ENCODE measurements at regions not wholly inside any gene's neighbourhood (a gene's known extent, or its start where the extent isn't known, plus 50 kb on each side); places are given as distances from the start of the nearest gene placed in this dataset.

DNA sequence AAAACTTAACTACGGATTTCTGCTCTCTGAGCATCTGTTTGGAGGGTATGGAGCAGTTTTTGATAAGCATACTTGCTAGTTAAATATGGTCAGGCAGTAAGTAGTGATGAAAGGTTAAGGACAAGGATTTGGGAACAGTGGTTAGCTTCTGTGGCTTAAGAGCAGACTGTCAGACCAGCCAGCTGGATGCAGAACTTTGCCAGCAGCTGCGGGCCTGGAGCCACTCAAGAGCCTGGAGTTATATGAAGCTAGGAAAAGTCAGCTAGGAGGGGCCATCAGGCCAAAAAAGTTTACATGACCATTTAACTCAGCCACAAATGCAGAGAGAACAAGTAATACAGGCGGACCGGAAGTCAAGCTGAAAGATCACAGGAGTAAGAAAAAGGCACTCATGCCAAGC lies 1817.7 kb downstream of the LRRC4C start:
- no peaks in the 10 kb centered on the region for H3K9me3 ChIP-seq (ENCODE audit: control insufficient read depth, insufficient read depth, low read depth, low read length)
- CTCF ChIA-PET = no interaction called here
- H3K27ac ChIP-seq (ENCODE audit: extremely low read depth, low read depth, low read length) = no peak overlapping the region
- no peaks in the 10 kb centered on the region for H3K36me3 ChIP-seq (ENCODE audit: control insufficient read depth in 2 of 2, insufficient read depth in 1 of 2, low read length in 2 of 2)
- H3K4me1 ChIP-seq (ENCODE audit: control insufficient read depth, insufficient read depth, low read length) = no peaks in the 10 kb centered on the region
- H3K4me3 ChIP-seq (ENCODE audit: low read depth, low read length) = no peak overlapping the region
- POLR2A ChIA-PET = no interaction called here
- TF ChIP-seq HOXD13 (CRISPR knock-in tag; IDR thresholded peaks at IDR 0.05; ENCODE audit: borderline replicate concordance) (no peak), ZNF747 (tag by site-specific recombination; IDR thresholded peaks at IDR 0.05) (no peak), KLF7 (tag by site-specific recombination; IDR thresholded peaks at IDR 0.05; ENCODE audit: borderline replicate concordance) (no peak), ZBTB1 (tag by site-specific recombination; IDR thresholded peaks at IDR 0.05) (no peak), ZNF266 (tag by site-specific recombination; IDR thresholded peaks at IDR 0.05; ENCODE audit: low read depth) (no peak), ZEB2 (tag by site-specific recombination; IDR thresholded peaks at IDR 0.05) (no peak), ZBTB20 (tag by site-specific recombination; IDR thresholded peaks at IDR 0.05) (no peak), ZNF335 (tag by site-specific recombination; conservative IDR thresholded peaks at IDR 0.05) (no peak), ZNF660 (tag by site-specific recombination; IDR thresholded peaks at IDR 0.05) (no peak), KLF8 (tag by site-specific recombination; IDR thresholded peaks at IDR 0.05) (no peak), TCF7L2 (IDR thresholded peaks at IDR 0.05; ENCODE audit: borderline replicate concordance, low read depth, low read length) (no peak), ZNF146 (tag by site-specific recombination; IDR thresholded peaks at IDR 0.05) (no peak), ZNF560 (tag by site-specific recombination; IDR thresholded peaks at IDR 0.05; ENCODE audit: borderline replicate concordance) (no peak), SP7 (tag by site-specific recombination; IDR thresholded peaks at IDR 0.05) (no peak), ZNF221 (tag by site-specific recombination; IDR thresholded peaks at IDR 0.05; ENCODE audit: borderline replicate concordance) (no peak), GFI1B (tag by site-specific recombination; IDR thresholded peaks at IDR 0.05) (no peak), ZFP41 (tag by site-specific recombination; IDR thresholded peaks at IDR 0.05; ENCODE audit: borderline replicate concordance) (no peak)
- TF ChIP-seq, protein P1, sequence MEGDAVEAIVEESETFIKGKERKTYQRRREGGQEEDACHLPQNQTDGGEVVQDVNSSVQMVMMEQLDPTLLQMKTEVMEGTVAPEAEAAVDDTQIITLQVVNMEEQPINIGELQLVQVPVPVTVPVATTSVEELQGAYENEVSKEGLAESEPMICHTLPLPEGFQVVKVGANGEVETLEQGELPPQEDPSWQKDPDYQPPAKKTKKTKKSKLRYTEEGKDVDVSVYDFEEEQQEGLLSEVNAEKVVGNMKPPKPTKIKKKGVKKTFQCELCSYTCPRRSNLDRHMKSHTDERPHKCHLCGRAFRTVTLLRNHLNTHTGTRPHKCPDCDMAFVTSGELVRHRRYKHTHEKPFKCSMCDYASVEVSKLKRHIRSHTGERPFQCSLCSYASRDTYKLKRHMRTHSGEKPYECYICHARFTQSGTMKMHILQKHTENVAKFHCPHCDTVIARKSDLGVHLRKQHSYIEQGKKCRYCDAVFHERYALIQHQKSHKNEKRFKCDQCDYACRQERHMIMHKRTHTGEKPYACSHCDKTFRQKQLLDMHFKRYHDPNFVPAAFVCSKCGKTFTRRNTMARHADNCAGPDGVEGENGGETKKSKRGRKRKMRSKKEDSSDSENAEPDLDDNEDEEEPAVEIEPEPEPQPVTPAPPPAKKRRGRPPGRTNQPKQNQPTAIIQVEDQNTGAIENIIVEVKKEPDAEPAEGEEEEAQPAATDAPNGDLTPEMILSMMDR (tag by site-specific recombination; IDR thresholded peaks at IDR 0.05) = no peak
- TF ChIP-seq, protein P2, sequence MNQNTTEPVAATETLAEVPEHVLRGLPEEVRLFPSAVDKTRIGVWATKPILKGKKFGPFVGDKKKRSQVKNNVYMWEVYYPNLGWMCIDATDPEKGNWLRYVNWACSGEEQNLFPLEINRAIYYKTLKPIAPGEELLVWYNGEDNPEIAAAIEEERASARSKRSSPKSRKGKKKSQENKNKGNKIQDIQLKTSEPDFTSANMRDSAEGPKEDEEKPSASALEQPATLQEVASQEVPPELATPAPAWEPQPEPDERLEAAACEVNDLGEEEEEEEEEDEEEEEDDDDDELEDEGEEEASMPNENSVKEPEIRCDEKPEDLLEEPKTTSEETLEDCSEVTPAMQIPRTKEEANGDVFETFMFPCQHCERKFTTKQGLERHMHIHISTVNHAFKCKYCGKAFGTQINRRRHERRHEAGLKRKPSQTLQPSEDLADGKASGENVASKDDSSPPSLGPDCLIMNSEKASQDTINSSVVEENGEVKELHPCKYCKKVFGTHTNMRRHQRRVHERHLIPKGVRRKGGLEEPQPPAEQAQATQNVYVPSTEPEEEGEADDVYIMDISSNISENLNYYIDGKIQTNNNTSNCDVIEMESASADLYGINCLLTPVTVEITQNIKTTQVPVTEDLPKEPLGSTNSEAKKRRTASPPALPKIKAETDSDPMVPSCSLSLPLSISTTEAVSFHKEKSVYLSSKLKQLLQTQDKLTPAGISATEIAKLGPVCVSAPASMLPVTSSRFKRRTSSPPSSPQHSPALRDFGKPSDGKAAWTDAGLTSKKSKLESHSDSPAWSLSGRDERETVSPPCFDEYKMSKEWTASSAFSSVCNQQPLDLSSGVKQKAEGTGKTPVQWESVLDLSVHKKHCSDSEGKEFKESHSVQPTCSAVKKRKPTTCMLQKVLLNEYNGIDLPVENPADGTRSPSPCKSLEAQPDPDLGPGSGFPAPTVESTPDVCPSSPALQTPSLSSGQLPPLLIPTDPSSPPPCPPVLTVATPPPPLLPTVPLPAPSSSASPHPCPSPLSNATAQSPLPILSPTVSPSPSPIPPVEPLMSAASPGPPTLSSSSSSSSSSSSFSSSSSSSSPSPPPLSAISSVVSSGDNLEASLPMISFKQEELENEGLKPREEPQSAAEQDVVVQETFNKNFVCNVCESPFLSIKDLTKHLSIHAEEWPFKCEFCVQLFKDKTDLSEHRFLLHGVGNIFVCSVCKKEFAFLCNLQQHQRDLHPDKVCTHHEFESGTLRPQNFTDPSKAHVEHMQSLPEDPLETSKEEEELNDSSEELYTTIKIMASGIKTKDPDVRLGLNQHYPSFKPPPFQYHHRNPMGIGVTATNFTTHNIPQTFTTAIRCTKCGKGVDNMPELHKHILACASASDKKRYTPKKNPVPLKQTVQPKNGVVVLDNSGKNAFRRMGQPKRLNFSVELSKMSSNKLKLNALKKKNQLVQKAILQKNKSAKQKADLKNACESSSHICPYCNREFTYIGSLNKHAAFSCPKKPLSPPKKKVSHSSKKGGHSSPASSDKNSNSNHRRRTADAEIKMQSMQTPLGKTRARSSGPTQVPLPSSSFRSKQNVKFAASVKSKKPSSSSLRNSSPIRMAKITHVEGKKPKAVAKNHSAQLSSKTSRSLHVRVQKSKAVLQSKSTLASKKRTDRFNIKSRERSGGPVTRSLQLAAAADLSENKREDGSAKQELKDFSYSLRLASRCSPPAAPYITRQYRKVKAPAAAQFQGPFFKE (tag by site-specific recombination; IDR thresholded peaks at IDR 0.05; ENCODE audit: borderline replicate concordance) = no peak
- TF ChIP-seq, protein P3, sequence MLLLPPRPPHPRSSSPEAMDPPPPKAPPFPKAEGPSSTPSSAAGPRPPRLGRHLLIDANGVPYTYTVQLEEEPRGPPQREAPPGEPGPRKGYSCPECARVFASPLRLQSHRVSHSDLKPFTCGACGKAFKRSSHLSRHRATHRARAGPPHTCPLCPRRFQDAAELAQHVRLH (tag by site-specific recombination; IDR thresholded peaks at IDR 0.05) = no peak

DNA sequence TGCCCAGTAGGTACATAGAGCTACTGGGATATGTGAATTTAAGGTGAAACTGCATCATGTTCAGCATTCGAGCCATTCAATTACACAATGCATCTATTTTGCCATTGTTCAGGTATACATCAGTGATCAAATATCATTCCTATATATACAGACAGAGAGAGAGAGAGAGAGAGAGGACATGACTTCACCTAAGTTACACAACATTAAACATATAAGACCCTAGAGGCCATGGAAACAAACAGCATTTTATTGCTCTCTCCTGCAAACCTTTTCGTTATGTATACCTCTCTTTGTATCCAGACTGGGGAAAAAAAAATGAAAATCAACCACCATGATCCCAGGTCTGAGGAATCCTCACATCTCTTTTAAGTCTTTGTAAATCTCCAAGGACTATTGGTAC lies 1829.1 kb downstream of the LRRC4C start:
- CTCF ChIA-PET = no interaction called here
- TF ChIP-seq MYNN (tag by site-specific recombination; IDR thresholded peaks at IDR 0.05; ENCODE audit: borderline replicate concordance) (no peak), ZNF133 (tag by site-specific recombination; IDR thresholded peaks at IDR 0.05) (no peak), ZBTB48 (tag by site-specific recombination; IDR thresholded peaks at IDR 0.05) (no peak), ZNF530 (tag by site-specific recombination; IDR thresholded peaks at IDR 0.05; ENCODE audit: low read depth) (no peak), OSR2 (tag by site-specific recombination; IDR thresholded peaks at IDR 0.05) (no peak), HOXD13 (CRISPR knock-in tag; IDR thresholded peaks at IDR 0.05; ENCODE audit: borderline replicate concordance) (no peak), GLIS1 (tag by site-specific recombination; IDR thresholded peaks at IDR 0.05) (no peak), ZNF292 (tag by site-specific recombination; IDR thresholded peaks at IDR 0.05; ENCODE audit: borderline replicate concordance, low read depth) (no peak)
- TF ChIP-seq, protein P4, sequence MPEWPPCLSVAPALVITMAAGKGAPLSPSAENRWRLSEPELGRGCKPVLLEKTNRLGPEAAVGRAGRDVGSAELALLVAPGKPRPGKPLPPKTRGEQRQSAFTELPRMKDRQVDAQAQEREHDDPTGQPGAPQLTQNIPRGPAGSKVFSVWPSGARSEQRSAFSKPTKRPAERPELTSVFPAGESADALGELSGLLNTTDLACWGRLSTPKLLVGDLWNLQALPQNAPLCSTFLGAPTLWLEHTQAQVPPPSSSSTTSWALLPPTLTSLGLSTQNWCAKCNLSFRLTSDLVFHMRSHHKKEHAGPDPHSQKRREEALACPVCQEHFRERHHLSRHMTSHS (tag by site-specific recombination; IDR thresholded peaks at IDR 0.05) = no peak

More for the DNA sequence above, 1829.1 kb downstream of the LRRC4C start:
- POLR2A ChIA-PET = no interaction called here
- H3K27ac ChIP-seq (ENCODE audit: extremely low read depth, low read depth, low read length) = no peak overlapping the region
- no peaks in the 10 kb centered on the region for H3K9me3 ChIP-seq (ENCODE audit: control insufficient read depth, insufficient read depth, low read depth, low read length)
- H3K4me3 ChIP-seq (ENCODE audit: low read depth, low read length) = no peak overlapping the region
- no peaks in the 10 kb centered on the region for H3K4me1 ChIP-seq (ENCODE audit: control insufficient read depth, insufficient read depth, low read length)
- H3K36me3 ChIP-seq (ENCODE audit: control insufficient read depth in 2 of 2, insufficient read depth in 1 of 2, low read length in 2 of 2) = no peaks in the 10 kb centered on the region

All from HEK293 (cell line).